Skeletal muscle cell (primary cell): ENCODE measurements at regions not wholly inside any gene's neighbourhood (a gene's known extent, or its start where the extent isn't known, plus 50 kb on each side); places are given as distances from the start of the nearest gene placed in this dataset.
A peak's percentile ranks its signal among the peaks of the same experiment; 100 is the strongest.
"Not testable (repeated sequence)": the region's sequence is repeated elsewhere in the genome, so short reads cannot be mapped to it uniquely, and the experiment has no call there.

Experiments
- DNase-seq: peaks from one replicate; pipeline ENCODE4 v3.0.0-alpha.2; 2010; ENCODE audit warnings: low read depth
- H3K4me3 ChIP-seq: 2 replicates; pipeline ENCODE4 v1.5.1; 2011; ENCODE audit warnings: low read depth, mild to moderate bottlenecking, control low read depth, low read length, moderate library complexity

GRCh38 chr4:165548702-165549101 is 169.9 kb downstream of the CPE start:
- H3K4me3 ChIP-seq: no peak overlapping the region
- no peak for DNase-seq

DNA sequence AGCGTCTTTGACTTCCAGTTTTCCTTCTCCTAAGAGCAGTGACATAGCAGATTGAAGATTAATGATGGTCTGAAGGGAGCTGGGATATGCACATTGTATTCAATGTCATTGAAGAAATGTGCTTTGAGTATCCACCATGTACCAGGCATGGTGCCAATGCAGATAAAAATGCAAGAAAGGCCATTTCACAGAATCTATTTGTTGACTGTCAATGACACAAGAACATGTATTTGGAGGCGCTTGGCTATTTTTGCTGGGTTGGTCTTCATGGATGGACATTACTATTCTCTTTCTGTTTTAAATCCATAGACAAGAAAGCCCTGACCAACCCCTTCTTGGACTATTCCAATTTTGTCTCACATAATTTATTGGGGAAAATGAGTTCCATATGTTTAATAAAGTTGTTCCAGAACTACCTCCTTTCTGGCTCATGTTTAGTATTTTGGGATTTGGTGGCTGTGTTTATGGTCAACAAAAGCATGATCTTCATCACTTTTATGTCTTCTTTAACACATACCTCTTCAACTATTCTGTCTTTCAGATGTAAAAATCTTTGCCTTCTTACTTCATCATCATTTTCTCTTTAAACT is 174.5 kb downstream of the CPE start:
- H3K4me3 ChIP-seq: no peak overlapping the region
- no peak for DNase-seq

- no peak overlapping the region for H3K4me3 ChIP-seq
- no peak for DNase-seq
These were observed 176.5 kb downstream of the CPE start for GRCh38 chr4:165555302-165555701.

- DNase-seq: no peak
- H3K4me3 ChIP-seq: no peak overlapping the region
These were observed 177.6 kb downstream of the CPE start for GRCh38 chr4:165556383-165556782.

GRCh38 chr4:165560941-165561340 is 182.1 kb downstream of the CPE start:
- peak; percentile 27 for DNase-seq
- no peak overlapping the region for H3K4me3 ChIP-seq

- no peak overlapping the region for H3K4me3 ChIP-seq
- DNase-seq: no peak
These were observed 185.0 kb downstream of the CPE start for GRCh38 chr4:165563851-165564250.

DNA sequence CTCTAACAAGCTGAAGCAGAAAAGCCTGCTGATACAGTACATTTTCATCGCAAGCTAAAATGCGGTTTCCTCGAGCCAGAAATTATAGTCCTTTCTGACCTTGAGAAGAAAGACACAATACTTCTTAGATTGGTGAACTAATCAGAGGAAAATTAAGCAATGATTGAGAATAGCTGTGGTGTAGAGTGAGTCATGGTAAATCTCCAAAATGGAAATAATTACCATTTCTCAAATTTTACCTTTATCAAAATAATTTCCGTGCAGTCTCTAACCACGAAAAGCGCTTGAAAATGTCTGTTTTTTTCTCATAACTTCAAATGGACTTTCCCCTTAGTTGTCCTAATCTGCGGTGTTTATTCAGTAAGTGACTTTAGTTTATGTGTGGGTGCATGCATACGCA is 190.2 kb downstream of the CPE start:
- DNase-seq: no peak
- no peak overlapping the region for H3K4me3 ChIP-seq

GRCh38 chr4:165571476-165571875 is 192.7 kb downstream of the CPE start:
- DNase-seq, H3K4me3 ChIP-seq: not testable (repeated sequence)

DNA sequence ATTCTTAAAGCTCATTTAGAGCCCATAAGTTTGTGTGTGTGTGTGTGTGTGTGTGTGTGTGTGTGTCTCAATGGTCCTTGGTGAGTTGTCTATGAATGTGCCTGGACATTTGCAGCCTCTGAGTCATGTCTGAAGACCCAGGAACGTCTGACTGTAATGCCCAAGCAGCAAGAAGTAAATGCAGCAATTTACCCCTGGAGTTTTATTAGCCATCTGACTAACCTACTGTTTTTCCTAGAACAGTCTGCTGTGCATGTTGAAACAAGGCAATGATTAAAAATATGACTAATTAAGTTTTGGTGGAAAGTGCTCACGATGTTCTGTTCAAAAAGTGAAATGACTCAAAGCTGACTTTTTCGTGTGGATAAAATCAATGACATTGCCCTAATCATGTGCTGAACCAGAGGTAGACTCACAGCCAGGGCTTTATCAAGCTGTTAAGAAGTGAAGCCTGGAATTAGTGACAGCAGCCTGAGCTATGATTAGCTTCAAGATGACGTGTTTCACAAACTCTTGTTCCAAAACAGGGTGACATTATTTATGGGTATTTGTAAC is 201.6 kb downstream of the CPE start:
- H3K4me3 ChIP-seq: no peak overlapping the region

DNA sequence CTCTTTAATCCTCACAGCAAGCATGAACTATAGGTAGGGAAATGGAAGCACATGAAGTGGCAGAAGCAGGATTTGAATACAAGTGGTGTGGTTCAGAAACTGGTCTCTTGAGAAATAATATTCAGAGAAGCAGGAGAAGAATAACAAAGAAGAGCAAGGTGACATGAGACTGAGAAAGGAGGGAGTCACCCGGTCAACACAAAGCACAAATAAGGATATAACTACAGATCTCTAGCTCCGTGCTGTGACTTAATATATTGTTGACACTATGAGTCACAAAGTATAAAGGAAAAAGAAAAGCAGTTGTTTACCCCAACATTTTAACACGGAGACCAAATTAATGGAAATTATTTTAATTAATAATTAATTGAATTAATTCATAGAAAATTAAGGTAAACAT is 204.5 kb downstream of the CPE start:
- H3K4me3 ChIP-seq: no peak overlapping the region
- DNase-seq: no peak

More for the DNA sequence above, 201.6 kb downstream of the CPE start:
- peak; percentile 98 for DNase-seq

- no peak overlapping the region for H3K4me3 ChIP-seq
- no peak for DNase-seq
These were observed 206.1 kb downstream of the CPE start for GRCh38 chr4:165584916-165585315.

- no peak overlapping the region for H3K4me3 ChIP-seq
- no peak for DNase-seq
These were observed 209.9 kb downstream of the CPE start for GRCh38 chr4:165588534-165589315.

- H3K4me3 ChIP-seq: no peak overlapping the region
- DNase-seq: no peak
These were observed 213.6 kb downstream of the CPE start for GRCh38 chr4:165592386-165592785.

DNA sequence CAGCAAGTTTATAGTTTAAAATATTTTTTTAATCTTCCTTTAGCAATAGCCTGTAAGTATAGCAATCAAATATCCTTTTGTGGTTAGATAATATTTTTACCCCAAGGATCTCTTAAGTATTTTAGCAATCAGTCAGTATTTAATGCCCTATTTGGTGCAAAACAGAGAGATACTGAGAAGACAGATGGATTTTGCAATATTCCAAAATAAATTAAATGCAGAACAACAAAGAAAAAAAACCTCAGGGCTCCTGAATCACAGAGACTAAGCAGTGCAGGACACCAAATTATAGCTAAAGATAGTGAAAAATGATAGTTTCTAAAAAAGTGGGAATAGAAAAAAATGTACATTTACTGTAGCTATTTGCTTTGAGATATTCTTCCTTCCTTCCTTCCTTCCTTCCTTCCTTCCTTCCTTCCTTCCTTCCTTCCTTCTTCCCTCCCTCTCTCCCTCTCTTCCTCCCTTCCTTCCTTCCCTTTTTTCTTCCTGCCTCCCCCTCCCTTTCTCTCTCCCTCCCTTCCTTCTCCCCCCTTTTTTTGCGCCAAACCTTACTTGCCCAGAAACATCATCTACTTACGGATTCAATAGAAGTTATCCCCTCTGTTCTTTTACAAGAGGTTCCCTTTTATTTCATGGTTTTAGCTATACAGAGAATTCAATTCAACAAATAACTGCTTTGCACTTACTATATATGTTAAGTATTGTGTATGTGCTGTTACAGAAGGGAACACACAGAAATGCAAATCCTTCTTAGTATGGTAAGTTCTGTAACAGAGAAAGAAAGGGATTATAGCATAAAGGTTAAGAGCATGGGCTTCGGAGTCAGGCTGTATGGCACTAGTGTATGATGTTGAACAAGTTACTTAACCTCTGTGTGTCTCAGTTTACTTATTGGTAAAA is 219.0 kb downstream of the CPE start:
- H3K4me3 ChIP-seq: no peak overlapping the region
- DNase-seq: no peak

DNA sequence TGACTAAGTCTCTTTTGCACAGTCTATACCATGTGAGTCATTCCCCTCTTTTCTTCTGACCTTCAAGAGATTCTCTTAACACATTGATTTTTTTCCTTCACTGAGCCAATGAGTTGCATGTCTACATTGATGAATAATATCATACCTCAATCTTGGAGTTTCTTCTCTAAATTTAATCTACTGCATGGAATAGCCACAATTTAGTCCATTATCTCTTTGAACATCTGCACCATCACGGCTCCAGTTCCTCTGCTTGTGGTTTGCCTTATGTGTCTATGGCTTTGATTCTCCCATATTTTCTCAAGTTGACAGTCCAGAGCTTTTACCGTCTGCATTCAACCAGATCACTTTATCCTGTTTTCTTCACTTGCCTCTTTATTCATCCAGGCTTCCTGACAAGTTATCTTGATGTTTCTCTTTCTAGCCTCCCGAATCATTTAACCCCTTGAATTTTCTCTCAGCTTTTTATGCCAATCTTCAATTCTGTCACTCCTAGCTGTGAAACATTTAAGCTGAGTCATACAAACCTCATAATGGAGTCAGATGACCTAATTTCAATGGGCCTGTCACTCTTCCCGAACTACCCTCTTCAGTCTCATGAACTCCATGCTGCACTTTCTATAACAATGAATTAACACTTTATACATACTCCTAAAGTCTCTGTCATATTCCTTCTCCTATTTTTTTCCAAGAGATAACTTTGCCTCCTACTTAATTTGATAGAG is 222.3 kb downstream of the CPE start:
- H3K4me3 ChIP-seq: no peak overlapping the region
- DNase-seq: no peak

DNA sequence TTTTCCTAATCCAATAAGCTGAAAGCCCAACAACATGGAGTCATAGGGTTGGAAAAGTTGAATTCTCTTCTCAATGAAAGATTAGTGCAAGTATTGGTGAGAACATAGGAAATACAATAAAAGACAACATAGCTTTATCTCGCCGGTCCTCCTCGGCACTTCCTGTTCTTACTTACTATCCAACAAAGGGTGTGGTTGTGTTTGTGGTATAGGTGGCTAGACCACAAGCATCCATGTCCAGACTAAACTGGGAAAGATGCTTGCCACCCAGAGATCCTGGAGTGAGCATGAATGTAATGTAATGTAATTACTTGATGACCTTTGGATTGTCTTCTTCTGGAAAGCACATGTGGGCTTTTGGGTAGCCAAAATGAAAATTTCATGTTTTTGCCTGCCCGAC is 223.8 kb downstream of the CPE start:
- DNase-seq: no peak
- no peak overlapping the region for H3K4me3 ChIP-seq

- H3K4me3 ChIP-seq: no peak overlapping the region
- DNase-seq: no peak
These were observed 225.4 kb downstream of the CPE start for GRCh38 chr4:165604181-165604580.

DNA sequence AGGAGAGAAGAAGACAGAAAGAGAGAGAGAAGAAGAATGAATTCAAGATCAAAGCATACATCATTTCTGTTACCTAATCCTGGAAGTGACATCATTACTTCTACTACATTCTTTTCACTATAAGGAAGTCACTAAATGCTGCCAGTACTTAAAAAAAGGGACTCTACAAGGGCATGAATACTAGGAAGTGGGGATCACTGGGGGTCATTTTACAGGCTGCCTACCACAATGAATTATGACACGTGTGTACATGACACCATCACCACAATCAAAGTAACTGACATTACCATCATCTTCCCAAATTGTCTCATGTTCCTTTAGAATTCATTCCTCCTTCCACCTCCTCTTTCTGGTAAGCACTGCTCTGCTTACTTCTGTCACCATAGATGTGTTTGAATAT is 227.0 kb downstream of the CPE start:
- H3K4me3 ChIP-seq: no peak overlapping the region

GRCh38 chr4:165606465-165607205 is 227.8 kb downstream of the CPE start:
- no peak for DNase-seq
- no peak overlapping the region for H3K4me3 ChIP-seq

More for the DNA sequence above, 227.0 kb downstream of the CPE start:
- DNase-seq: no peak
